HEK293T (cell line): ENCODE measurements at regions not wholly inside any gene's neighbourhood (a gene's known extent, or its start where the extent isn't known, plus 50 kb on each side); places are given as distances from the start of the nearest gene placed in this dataset.
"Not testable (repeated sequence)": the region's sequence is repeated elsewhere in the genome, so short reads cannot be mapped to it uniquely, and the experiment has no call there.

ENCODE experiments used
- CTCF ChIA-PET: fragments of 350-600 bp; formaldehyde crosslinking; extraction: SDS; loops from one replicate; lab custom pipeline; 2021; ENCODE audit warnings: antibody characterized with exemption, inconsistent platforms; lab: Yijun Ruan, JAX
- POLR2A ChIA-PET: fragments of 350-600 bp; formaldehyde crosslinking; extraction: SDS; loops from one replicate; lab custom pipeline; 2020; ENCODE audit warnings: antibody characterized with exemption, inconsistent platforms; lab: Yijun Ruan, JAX
- DNase-seq: peaks from one replicate; pipeline ENCODE4 v3.0.0; 2012; ENCODE audit warnings: mixed read lengths; ENCODE audit errors: extremely low spot score
- ARNT ChIP-seq: fragments of 450-650 bp; IDR thresholded peaks from 2 replicates; pipeline ENCODE4 v1.6.1; 2017; ENCODE audit warnings: mild to moderate bottlenecking
- BHLHE40 ChIP-seq: fragments of 450-650 bp; IDR thresholded peaks from 2 replicates; pipeline ENCODE4 v1.6.1; 2016; ENCODE audit warnings: mild to moderate bottlenecking, moderate library complexity, borderline replicate concordance
- CTBP1 ChIP-seq: fragments of 450-650 bp; IDR thresholded peaks from 2 replicates; pipeline ENCODE4 v1.6.1; 2016; ENCODE audit warnings: borderline replicate concordance
- ELF4 ChIP-seq: fragments of 450-650 bp; IDR thresholded peaks from 2 replicates; pipeline ENCODE4 v1.6.1; 2017; ENCODE audit warnings: antibody characterized with exemption
- FOXA1 ChIP-seq: fragments of 450-650 bp; IDR thresholded peaks from 2 replicates; pipeline ENCODE4 v1.6.1; 2016; ENCODE audit warnings: mild to moderate bottlenecking
- FOXK2 ChIP-seq: fragments of 450-650 bp; IDR thresholded peaks from 2 replicates; pipeline ENCODE4 v1.6.1; 2016; ENCODE audit warnings: mild to moderate bottlenecking
- FOXM1 ChIP-seq: fragments of 450-650 bp; IDR thresholded peaks from 2 replicates; pipeline ENCODE4 v1.6.1; 2017; ENCODE audit warnings: mild to moderate bottlenecking, borderline replicate concordance
- L3MBTL2 ChIP-seq: fragments of 450-650 bp; conservative IDR thresholded peaks from 2 replicates; pipeline ENCODE4 v1.6.1; 2016; ENCODE audit warnings: mild to moderate bottlenecking
- NFRKB ChIP-seq: fragments of 450-650 bp; IDR thresholded peaks from 2 replicates; pipeline ENCODE4 v1.6.1; 2016; ENCODE audit warnings: mild to moderate bottlenecking, moderate library complexity
- PKNOX1 ChIP-seq: fragments of 450-650 bp; IDR thresholded peaks from 2 replicates; pipeline ENCODE4 v1.6.1; 2016
- SP1 ChIP-seq: fragments of 450-650 bp; IDR thresholded peaks from 2 replicates; pipeline ENCODE4 v1.6.1; 2017
- SUZ12 ChIP-seq: fragments of 450-650 bp; IDR thresholded peaks from 2 replicates; pipeline ENCODE4 v1.6.1; 2016; ENCODE audit warnings: mild to moderate bottlenecking
- TARDBP ChIP-seq: fragments of 450-650 bp; IDR thresholded peaks from 2 replicates; pipeline ENCODE4 v1.6.1; 2016
- ZNF384 ChIP-seq: fragments of 450-650 bp; IDR thresholded peaks from 2 replicates; pipeline ENCODE4 v1.6.1; 2016

DNA sequence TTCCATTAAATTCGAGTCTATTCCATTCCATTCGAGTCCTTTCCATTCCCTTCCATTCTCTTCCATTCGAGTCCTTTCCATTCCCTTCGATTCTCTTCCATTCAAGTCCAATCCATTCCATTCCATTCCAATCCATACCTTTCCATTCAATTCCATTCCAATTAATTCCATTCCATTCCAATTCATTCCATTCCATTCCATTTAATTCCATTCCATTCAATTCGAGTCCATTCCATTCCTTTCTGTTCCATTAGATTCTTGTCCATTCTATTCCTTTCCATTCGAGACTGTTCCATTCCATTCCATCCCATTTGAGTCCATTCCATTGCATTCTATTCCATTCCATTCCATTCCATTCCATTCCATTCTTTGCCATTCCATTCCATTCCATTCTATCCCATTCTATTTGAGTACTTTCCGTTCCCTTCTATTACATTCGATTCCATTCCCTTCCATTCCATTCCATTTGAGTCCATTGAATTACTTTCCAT, 1130.0 kb downstream of the RPIA start:
- DNase-seq = no peak
- CTCF ChIA-PET = no interaction called here
- POLR2A ChIA-PET = no interaction called here
- TF ChIP-seq SP1 = no peak
- TF ChIP-seq ZNF384 = no peak
- no peak for TF ChIP-seq BHLHE40
- TF ChIP-seq CTBP1 = no peak

GRCh38 chr2:89822342-89822741, 1130.9 kb downstream of the RPIA start:
- CTCF ChIA-PET = not testable (repeated sequence)

GRCh38 chr2:89823556-89823955, 1132.1 kb downstream of the RPIA start:
- POLR2A ChIA-PET = no interaction called here
- TF ChIP-seq FOXA1 = no peak
- no peak for TF ChIP-seq NFRKB
- no peak for TF ChIP-seq CTBP1
- TF ChIP-seq SUZ12 = no peak
- no peak for TF ChIP-seq ZNF384
- no peak for TF ChIP-seq SP1
- no peak for TF ChIP-seq BHLHE40
- TF ChIP-seq ARNT = no peak
- TF ChIP-seq PKNOX1 = no peak
- CTCF ChIA-PET = no interaction called here
- no peak for DNase-seq

More at GRCh38 chr2:89822342-89822741, 1130.9 kb downstream of the RPIA start:
- DNase-seq, POLR2A ChIA-PET: not testable (repeated sequence)

DNA sequence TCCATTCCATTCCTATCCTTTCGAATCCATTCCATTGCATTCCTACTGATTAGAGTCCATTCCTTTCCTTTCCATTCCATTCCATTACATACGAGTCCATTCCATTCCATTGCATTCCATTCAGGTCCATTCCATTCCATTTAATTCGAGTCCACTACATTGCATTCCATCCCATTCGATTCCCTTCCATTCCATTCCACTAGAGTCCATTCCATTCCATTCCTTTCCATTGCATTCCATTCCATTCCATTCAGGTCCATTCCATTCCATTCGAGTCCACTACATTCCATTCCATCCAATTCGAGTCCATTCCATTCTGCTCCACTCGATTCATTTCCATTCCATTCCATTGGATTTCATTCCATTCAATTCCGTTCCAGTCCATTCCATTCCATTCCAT, 1133.6 kb downstream of the RPIA start:
- TF ChIP-seq ZNF384 (no peak), ELF4 (no peak), TARDBP (no peak), PKNOX1 (no peak), SUZ12 (no peak), FOXA1 (no peak), SP1 (no peak), BHLHE40 (no peak), ARNT (no peak), NFRKB (no peak), FOXM1 (no peak), CTBP1 (no peak), L3MBTL2 (no peak)
- ChIA-PET POLR2A (no interaction called here), CTCF (no interaction called here)
- DNase-seq = no peak

DNA sequence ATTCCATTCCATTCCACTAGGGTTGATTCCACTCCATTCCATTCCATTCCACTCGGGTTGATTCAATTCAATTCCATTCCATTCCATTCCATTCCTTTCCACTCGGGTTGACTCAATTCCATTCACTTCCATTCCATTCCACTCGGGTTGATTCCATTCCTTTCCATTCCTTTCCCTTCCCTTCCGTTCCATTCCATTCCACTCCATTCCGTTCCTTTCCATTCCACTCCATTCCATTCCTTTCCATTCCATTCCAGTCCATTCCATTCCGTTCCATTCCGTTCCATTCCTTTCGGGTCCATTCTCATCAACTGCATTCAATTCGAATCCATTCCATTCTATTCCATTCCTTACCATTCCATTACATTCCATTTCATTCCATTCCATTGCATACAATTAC, 1135.3 kb downstream of the RPIA start:
- CTCF ChIA-PET, DNase-seq, POLR2A ChIA-PET: not testable (repeated sequence)

DNA sequence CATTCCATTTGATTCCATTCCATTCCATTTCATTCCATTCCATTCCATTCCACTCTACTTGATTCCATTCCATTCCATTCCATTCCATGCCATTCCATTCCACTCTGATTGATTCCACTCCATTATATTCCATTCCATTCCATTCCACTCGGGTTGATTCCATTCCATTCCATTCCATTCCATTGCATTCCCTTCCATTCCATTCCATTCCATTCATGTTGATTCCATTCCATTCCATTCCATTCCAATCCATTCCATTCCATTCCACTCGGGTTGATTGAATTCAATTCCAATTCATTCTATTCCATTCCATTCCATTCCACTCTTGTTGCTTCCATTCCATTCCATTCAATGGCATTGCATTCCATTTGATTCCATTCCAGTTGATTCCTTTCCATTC, 1136.4 kb downstream of the RPIA start:
- CTCF ChIA-PET, POLR2A ChIA-PET, DNase-seq: not testable (repeated sequence)

- CTCF ChIA-PET, DNase-seq, POLR2A ChIA-PET: not testable (repeated sequence)
Measured at GRCh38 chr2:89828416-89828815, 1136.9 kb downstream of the RPIA start.

- CTCF ChIA-PET, DNase-seq, POLR2A ChIA-PET: not testable (repeated sequence)
Measured at GRCh38 chr2:89828961-89829631, 1137.6 kb downstream of the RPIA start.

GRCh38 chr2:89829828-89830227, 1138.4 kb downstream of the RPIA start:
- no peak for TF ChIP-seq FOXA1
- no peak for TF ChIP-seq FOXK2
- TF ChIP-seq L3MBTL2 = no peak
- ChIA-PET POLR2A (no interaction called here), CTCF (no interaction called here)
- no peak for DNase-seq

DNA sequence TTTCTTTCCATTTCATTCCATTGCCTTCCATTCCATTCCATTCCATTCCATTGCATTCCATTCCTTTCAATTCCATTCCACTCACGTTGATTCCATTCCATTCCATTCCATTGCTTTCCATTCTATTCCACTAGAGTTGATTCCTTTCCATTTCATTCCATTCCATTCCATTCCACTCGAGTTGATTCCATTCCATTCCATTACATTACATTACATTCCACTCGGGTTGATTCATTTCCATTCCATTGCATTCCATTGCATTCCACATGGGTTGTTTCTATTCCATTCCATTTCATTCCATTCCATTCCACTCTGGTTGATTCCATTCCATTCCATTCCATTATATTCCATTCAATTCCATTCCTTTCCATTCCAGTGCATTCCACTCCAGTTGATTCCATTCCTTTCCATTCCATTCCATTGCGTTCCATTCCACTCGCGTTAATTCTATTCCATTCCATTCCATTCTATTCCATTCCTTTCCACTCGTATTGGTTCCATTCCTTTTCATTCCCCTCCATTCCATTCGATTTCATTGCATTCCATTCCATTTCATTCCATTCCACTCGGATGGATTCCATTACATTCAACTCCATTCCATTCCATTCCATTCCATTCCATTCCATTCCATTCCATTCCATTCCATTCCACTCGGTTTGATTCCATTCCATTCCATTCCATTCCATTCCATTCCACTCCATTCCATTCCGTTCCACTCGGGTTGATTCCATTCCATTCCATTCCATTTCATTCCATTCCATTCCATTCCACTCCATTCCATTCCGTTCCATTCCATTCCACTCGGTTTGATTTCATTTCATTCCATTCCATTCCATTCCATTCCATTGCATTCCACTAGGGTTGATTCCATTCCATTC, 1139.1 kb downstream of the RPIA start:
- CTCF ChIA-PET, DNase-seq, POLR2A ChIA-PET: not testable (repeated sequence)
